Kidney capillary endothelial cell (primary cell): ENCODE measurements at regions not wholly inside any gene's neighbourhood (a gene's known extent, or its start where the extent isn't known, plus 50 kb on each side); places are given as distances from the start of the nearest gene placed in this dataset.
"Not testable (repeated sequence)": the region's sequence is repeated elsewhere in the genome, so short reads cannot be mapped to it uniquely, and the experiment has no call there.

ENCODE experiments used
- DNase-seq: peaks from one replicate; pipeline ENCODE4 v3.0.0-alpha.2; 2018; ENCODE audit warnings: low spot score

DNA sequence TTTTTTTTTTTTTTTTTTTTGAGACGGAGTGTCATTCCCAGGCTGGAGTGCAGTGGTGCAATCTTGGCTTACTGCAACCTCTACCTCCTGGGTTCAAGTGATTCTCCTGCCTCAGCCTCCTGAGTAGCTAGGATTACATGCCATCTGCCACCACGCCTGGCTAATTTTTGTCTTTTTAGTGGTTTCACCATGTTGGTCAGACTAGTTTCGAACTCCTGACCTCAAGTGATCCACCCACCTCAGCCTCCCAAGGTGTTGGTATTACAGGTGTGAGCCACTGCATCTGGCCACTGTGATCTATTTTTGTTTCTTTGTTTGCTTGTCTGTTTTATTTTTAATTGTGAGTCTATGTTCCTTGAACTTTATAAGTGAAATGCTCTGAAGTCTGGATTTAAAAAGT, 646.8 kb upstream of the RGS18 start:
- DNase-seq: not testable (repeated sequence)

DNA sequence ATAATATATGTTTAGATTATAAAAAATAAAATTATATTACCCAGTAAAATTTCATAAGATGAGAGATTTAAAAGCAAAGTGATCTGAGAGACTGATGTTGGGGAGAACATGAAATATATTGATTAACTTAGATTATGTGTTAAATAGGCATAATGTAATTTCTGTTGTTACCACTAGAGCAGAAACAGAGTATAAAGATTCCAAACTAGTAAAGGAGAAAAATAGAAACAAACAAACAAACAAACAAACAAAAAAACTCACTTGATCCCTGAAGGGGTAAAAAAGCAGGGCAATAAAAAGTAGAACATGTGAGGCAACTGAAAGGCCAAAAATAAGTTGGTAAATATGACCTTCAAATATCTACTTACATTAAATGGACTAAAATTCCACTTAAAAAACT, 640.4 kb upstream of the RGS18 start:
- DNase-seq: no peak

DNA sequence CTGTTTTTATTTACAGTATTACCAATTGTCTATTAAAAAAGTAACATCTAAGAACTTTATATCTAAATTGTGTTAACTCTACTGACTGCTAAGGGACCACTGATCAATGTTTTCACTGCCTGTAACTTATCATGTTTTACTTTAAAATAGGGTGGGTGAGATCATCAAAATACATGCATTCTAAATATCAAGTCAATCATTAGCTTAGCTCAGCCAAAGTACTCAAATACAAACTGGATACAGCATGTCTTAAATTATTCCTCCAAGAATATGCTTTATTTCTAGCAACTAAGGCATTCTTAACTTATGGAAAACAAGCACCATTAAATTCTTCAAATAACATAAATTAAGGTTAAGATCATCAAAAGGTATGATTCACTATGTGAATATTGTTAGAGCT, 638.7 kb upstream of the RGS18 start:
- no peak for DNase-seq

DNA sequence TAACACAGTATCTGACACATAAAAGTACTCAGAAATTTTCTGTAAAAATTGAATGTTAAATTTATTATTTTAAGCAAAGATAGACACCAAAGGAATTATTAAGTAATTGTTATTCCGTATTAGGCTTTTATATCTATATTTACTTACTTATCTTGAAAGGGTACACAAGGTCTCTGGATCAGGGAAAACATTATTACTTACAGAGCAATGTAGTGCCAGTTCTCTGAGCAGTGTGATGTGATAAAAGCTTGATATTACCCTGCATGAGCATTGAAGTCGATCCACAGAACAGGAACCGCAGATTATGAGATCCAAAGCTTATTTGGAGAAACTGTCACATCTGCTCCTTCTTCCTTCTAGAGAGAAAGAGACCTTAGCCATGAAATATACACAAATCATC, 637.9 kb upstream of the RGS18 start:
- no peak for DNase-seq

DNA sequence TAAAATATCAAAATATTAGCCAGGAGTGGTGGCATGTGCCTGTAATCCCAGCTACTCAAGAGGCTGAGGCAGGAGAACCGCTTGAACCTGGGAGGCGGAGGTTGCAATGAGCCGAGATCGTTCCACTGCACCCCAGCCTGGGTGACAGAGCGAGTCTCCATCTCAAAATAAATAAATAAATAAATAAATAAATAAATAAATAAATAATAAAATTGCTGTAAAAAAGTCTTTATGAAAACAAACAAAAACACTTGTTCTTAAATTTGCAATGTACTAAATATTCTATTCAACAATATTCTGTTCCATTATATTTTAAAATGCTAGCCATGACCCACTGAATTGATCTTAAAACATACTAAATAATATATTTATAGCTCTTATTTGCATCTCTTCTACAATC, 632.3 kb upstream of the RGS18 start:
- not testable (repeated sequence) for DNase-seq

DNA sequence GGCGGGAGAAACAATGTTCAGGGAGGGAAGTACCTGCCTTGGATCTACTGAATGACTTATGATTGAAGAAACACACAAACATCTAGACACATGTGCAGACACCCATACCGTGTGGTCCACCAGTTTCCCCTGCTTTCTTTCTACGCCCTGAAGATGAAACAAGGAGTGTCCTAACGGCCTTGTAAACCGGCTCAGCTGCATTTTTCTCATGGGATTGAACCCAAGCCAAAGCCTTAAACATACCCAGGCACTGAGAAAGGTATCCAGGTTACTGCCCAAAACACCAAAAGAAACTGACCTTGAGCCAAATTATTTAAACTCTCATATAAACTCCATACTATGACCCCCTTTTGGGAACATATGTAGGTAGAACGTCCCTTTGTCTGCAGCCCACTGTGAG, 630.0 kb upstream of the RGS18 start:
- DNase-seq: no peak

DNA sequence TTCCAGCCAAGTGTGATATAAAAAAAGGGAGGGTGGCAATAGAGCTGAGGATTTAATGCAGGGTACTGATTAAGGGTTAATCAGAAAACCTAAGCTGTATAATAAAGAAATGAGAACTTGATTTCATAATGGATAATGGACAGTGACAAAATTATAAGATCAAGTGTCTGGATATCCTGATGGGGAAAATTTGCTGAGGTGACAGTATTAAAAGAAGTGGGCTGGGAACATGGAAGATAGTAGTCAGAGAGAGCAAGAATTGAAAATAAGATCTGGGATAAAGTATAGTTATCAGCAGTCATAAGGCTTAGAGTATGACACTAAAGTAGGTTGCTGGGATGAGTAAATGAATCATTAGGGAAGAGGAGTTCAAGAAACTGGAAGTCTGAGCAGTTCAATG, 627.3 kb upstream of the RGS18 start:
- no peak for DNase-seq

DNA sequence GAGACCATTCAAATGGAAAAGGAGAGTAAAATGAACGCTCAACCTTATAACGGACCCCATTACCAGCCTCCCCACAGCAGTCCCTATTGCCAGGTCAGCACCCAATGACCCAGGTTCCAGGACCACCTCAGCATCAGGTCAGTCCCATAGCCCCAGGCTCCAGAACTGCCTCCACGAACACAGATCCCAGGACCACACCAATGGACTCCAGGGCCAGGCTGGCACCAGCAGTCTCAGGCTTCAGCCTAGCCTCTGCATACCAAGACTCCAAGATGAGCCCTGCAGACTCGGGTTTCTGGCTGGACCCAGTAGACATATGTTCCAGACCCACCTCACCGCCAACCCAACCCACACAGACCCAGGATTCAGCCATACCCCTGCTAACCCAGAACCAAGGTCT, 625.0 kb upstream of the RGS18 start:
- DNase-seq: no peak

DNA sequence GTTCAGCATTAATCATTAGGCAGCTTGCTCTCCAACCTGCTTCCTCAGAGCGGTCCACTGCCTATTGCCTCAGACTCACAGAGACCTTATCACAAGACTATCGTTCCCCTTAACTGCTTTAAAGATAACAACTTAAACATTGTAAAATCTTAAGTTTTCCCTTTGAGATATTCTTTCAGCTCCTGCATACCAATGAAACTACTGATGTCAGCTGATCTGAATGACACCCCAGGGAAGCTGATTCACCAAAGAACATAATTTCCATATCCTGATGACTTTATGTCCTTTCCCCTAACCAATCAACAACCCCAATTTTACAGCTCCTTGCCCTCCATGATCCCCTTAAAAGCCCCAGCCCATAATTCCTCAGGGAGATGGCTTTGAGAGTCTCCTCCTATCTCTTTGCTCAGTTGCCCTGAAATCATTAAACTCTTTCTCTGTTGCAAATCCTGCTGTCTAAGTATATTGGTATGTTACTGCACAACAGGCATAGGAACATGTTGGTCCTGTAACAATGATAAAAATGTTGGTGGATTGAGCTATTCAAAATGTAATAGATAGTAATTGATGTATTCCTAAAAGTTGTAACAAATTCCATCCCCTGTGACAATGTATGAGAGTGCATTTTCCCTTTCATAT, 621.4 kb upstream of the RGS18 start:
- no peak for DNase-seq

DNA sequence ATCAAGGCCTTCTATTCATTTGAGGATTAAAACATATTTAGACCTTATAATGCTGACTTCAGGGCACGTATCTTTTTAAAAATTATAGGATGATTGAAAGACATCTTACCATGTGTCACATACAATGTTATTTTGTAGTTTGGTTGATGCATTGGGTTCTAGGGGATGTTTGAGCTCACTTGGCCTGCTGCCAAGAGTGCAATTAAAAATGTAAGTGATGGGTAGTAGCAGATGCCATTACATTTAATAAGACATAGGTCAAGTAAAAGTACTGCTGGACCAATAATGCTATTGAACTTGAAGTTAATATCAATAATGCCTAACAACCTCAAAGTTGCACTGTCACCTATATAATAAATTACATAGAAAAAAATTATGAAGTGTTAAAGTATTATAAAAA, 616.5 kb upstream of the RGS18 start:
- DNase-seq: no peak

DNA sequence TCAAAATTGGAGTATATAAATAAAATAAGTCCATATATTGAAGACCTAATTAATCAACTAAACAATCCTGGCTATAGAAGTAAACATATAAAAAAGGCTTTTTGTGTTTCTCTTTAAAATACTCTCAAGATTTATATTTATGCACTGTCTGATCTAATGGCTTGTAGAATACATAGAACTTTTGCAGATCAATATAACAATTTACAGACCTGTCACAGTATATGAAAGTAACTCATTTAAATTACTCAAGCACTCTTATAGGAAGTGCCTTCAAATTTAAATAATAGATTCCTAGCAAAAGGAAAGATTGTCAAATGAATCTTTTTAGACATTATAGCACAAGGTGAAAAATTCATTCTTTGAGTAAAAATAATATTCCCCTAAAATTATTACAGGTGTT, 615.8 kb upstream of the RGS18 start:
- no peak for DNase-seq

DNA sequence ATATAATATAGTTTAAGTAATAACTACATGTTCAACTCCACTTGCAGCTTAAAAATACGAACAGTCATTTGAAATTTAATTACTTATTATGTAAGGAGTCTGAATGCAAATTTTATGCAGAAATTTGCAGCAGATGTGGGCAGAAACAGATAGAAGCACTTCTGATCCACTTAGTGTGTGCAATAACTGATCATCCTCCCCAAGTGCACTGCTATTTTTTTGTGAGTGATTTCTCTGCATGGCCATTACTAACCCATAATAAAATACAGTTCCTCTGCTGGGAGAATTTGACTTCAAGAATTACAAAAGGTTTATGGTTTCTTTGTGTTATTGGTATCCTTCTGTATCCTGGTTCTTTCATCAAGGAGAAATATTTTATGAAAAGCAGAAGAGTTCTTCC, 611.5 kb upstream of the RGS18 start:
- no peak for DNase-seq

DNA sequence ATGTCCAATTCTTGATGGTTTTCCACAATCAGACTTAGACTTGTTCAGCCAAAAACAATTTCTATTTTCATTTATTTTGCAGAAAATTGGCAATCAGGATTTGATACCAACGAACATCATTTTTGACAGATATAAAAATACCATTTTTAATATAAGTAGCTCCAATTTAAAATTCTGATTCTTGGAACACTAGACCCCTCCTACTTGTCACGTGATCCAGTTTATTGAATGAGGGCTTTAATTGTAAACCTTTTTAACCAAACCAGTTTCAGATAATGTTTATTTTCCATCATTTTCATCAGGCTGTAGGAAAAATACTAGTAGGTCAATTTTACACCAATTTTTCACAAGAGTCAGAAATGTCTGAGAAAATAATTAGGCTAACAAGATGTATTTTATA, 607.2 kb upstream of the RGS18 start:
- DNase-seq: no peak

DNA sequence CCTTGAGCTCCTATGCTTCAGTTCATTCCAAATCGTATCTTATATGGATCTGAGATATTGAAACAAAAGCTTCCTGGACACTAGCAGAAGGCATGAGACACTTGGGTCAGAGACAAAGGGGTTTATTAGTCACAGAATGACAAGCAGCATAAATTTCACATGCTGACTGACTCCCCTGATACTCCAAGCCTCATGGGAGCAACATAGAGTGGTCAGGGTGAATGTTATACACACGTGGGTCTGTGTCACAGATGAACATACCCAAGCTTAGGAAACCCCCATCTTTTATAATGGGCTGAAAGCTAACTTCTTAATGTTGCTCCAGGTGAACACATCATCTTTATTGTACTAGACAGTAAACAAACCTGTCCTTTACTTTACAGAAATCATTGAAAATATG, 599.9 kb upstream of the RGS18 start:
- no peak for DNase-seq

DNA sequence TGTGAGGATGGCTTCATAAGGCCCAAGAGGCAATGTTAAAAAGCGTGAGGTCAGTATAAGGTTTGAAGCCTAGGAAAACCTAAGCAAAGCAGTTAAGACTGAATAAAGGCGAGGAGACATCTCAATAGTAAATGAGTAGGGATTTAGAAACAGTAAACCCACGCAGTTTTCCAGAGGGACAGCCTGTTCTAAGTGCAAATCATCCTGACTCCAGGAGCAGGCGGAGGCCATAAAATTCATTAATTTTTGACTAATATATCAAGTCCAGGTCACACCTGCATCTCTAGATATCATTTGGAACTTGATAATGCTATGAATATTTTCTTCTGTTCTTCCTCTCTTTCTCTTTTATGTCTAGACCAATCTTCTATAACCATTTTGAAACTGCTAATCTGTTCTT, 597.0 kb upstream of the RGS18 start:
- DNase-seq: no peak

DNA sequence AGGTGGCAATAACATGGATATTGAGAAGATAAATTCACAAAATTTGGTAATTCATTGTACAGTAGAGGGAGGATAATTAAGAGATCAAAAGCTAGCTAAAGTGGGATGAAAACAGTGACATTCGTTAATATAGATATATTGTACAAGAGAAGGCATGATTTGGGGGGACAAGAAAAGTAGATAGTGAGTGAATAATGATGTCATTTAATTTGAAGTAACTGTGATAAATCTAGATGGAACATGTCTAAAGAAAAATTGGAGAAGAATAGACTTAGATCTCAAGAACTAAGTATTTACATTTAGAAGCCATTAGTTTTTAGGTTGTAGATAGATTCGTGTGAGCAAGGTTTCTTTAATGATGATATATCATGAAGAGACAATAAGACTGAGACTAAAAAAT, 594.0 kb upstream of the RGS18 start:
- DNase-seq: no peak

DNA sequence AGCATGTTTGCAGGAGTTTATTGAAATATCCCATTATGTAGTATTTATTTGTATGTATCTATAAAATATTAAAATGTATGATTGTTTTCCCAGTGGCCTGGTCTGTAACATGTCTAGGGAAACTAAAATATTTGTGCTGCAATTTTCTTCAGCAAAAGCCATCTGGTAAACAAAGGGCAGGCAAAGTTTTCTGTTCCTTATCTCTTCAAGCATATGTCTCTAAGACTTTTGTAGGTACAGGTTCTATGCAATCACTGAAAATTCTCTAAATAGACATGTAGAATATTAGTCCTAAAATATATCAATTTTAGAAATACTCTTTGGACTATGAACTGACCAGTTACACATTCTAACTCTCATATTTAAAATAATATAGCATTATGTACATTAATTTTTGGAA, 585.8 kb upstream of the RGS18 start:
- no peak for DNase-seq

DNA sequence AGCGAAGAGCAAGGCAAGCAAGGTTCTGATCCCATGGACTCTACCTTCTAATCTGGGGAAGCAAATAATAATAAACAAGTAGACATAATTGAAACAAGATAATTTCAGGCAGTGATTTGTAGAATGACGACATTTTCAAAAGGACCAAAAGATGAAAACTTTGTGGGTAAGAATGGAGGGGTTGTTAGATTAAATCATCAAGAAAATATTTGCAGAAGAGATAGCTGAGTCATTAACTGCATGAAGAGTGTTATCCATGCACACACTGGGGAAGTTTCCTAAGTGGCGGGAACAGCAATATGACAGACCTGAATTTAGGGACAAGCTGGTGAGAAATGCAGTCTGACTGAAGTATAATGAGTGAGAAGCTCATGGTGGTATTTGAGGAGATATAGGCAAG, 583.1 kb upstream of the RGS18 start:
- DNase-seq: no peak

DNA sequence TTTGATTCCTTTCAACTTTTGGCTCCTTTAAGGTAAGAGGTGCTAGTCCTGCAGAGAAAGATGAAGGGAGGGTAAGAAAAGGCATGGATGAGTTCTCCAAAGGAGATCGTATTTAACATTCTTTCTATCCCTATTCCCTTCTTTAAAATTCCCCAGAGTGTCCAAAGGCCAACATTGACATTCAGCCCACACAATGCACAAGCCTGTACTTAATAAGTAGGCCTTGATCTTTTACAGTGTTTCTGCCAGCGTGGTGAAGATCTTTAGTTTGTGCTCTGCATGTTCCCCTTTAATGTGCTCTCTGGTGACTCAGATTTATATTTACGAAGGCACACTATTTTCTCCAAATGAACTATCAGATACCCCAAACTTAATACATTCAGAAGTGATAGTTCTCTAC, 582.5 kb upstream of the RGS18 start:
- DNase-seq: no peak

DNA sequence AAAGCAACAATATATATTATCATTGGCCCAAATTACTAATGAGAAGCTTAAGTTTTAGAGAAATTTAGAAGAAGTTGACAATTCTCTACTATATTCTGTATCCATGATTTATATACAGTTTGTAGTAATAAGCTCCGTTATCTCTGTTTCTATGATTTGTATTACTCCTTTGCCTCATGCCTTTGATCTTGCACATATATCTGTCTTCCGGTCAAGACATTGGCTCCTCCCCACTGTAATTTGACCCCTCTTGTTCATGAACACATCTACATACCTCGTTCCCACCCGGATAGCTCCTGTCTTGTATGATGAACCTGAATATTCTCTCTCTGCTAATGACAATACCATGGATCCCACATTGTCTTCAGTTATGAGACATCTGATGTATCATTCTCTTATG, 581.0 kb upstream of the RGS18 start:
- no peak for DNase-seq

DNA sequence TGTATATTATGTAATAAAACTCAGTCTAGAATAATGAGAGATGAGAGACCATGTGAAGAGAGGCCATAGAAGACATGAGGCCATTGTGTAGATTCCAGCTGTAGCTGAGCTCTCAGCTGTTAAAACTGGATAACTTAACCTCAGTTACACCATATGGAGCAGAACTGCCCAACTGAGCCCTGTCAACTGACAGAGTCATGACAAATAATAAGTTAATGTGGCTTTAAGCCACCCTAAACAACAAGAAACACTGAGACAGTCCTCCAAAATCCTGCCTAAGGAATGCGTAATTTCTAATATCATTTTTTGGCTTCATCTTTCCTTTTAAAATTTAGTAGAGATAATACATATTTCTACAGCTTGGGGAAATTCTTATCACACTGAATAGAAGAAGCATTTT, 580.0 kb upstream of the RGS18 start:
- DNase-seq: no peak

DNA sequence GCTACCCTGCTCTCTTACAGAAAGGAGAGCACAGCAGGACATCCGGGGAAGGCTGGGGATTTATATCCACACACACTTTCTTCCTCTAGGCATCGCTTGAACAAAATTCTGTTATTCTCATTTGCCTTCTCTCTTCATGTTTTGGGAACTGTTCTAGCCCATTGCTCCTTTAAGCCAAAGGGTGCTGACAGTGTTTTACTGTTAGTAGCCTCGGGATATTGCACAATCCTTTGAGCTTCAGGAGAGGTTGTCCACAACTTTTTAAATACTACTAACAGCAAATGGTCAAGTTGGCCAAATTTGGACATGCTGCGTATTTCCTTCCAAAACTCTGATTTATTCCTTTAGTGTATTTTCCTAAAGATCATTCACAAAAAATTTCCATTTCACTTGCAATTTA, 579.2 kb upstream of the RGS18 start:
- DNase-seq: no peak

DNA sequence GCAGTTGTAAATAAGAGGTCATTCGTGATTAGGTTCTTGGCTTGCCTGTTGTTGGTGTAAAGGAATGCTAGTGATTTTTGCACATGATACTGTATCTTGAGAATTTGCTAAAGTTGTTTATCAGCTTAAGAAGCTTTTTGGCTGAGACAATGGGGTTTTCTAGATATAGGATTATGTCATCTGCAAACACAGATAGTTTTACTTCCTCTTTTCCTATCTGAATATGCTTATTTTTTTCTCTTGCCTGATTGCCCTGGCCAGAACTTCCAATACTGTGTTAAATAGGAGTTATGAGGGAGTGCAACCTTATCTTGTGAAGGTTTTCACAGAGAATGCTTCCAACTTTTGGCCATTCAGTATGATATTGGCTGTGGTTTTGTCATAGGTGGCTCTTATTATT, 576.1 kb upstream of the RGS18 start:
- no peak for DNase-seq

DNA sequence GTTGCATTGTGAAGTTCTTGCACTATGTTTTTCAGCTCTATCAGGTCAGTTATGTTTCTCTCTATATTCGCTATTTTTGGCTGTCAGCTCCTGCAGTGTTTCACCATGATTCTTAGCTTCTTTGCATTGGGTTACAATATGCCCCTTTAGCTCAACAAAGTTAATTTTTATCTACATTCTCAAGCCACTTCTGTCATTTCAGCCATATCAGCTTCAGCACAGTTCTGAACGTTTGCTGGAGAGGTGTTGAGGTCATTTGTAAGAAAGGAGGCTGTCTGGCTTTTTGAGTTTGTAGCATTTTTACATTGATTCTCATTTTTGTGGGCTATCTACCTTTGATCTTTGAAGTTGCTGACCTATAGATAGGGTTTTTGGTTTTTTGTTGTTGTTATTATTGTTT, 573.2 kb upstream of the RGS18 start:
- no peak for DNase-seq

DNA sequence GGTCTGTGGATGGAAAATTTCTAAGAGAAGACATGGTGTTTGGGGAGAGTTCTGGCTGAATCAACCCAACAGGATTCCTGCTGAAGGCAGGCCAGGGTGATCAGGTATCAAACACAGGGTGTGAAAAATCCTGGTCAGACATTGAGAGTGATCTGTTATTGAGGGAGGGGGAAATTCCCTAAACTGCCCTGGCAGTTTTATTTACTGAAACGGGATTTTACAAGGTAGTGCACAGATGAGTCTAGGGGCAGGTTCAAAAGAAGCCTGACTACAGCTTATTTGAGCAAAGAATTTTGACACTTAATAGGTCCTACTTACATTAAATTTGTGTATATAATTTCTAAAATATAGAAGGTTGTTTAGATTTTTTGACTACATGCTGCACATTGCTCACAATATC, 569.4 kb upstream of the RGS18 start:
- DNase-seq: no peak
